Activated CD4-positive, alpha-beta T cell treated with anti-CD3 and anti-CD28 coated beads for 36 hours (primary cell): ENCODE measurements at regions not wholly inside any gene's neighbourhood (a gene's known extent, or its start where the extent isn't known, plus 50 kb on each side); places are given as distances from the start of the nearest gene placed in this dataset.

Source experiments
- ATAC-seq: fragments of 200-7000 bp; cut with Tn5 transposase; one replicate; pipeline ENCODE4 v1.10.0; 2021; ENCODE audit warnings: mild to moderate bottlenecking, moderate library complexity
- CTCF ChIA-PET: fragments of 350-600 bp; sonication (Branson Sonifier 250); formaldehyde crosslinking; loops from one replicate; lab custom pipeline; 2021; ENCODE audit warnings: antibody characterized with exemption; lab: Charles Lee
- POLR2A ChIA-PET: fragments of 350-600 bp; sonication (Branson Sonifier 250); formaldehyde crosslinking; loops from one replicate; lab custom pipeline; 2021; ENCODE audit warnings: antibody characterized with exemption, inconsistent platforms; lab: Charles Lee
- DNase-seq: peaks from one replicate; pipeline ENCODE4 v3.0.0-alpha.2; 2020
- H3K27ac Mint-ChIP-seq: one replicate; pipeline ENCODE4 v1.8.0; 2021; ENCODE audit warnings: mixed read lengths
- H3K27me3 Mint-ChIP-seq: one replicate; pipeline ENCODE4 v1.8.0; 2021; ENCODE audit warnings: mixed read lengths
- H3K36me3 Mint-ChIP-seq: one replicate; pipeline ENCODE4 v1.8.0; 2021; ENCODE audit warnings: low read depth, mixed read lengths
- H3K4me1 Mint-ChIP-seq: one replicate; pipeline ENCODE4 v1.8.0; 2021; ENCODE audit warnings: mixed read lengths
- H3K4me3 Mint-ChIP-seq: one replicate; pipeline ENCODE4 v1.8.0; 2021; ENCODE audit warnings: mild to moderate bottlenecking, moderate library complexity, mixed read lengths
- H3K9me3 Mint-ChIP-seq: one replicate; pipeline ENCODE4 v1.8.0; 2021; ENCODE audit warnings: low read depth, mixed read lengths
- intact Hi-C, 2 experiments: fragments of 100-400 bp; cut with DNase I in 1 of 2; cut with micrococcal nuclease in 1 of 2; formaldehyde crosslinking; loops; one replicate each; pipeline versions ENCODE4 v1.14.2 to v1.15.1; 2022 to 2024; cut with DNase I, micrococcal nuclease

DNA sequence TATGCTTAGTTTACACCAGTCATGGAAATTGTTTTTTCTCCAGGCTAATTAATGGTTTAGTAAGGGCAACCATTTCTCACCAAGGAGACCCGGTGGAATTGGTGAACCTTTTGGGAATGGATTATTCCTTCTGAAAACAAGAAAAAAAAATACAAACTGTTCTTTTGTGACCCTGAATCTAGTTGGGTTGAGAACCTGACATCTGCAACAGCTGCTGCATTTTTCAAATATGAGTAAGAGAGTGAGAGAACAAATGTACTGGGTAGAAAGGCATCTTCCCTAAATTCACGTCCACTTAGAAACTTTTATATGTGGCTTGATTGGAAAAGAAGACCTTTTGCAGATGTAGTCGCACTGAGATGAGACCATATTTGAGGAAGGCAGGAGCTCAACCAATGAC is 553.4 kb upstream of the EPHA7 start:
- CTCF ChIA-PET = no interaction called here
- no peaks in the 10 kb centered on the region for H3K4me1 Mint-ChIP-seq
- no peak overlapping the region for H3K27ac Mint-ChIP-seq
- H3K36me3 Mint-ChIP-seq = no peaks in the 10 kb centered on the region
- H3K9me3 Mint-ChIP-seq = peaks cover 8% of the 10 kb centered on the region
- DNase-seq = no peak
- POLR2A ChIA-PET = no interaction called here
- intact Hi-C loops = no loop called here
- H3K4me3 Mint-ChIP-seq = no peak overlapping the region
- no peak for ATAC-seq
- no peaks in the 10 kb centered on the region for H3K27me3 Mint-ChIP-seq

DNA sequence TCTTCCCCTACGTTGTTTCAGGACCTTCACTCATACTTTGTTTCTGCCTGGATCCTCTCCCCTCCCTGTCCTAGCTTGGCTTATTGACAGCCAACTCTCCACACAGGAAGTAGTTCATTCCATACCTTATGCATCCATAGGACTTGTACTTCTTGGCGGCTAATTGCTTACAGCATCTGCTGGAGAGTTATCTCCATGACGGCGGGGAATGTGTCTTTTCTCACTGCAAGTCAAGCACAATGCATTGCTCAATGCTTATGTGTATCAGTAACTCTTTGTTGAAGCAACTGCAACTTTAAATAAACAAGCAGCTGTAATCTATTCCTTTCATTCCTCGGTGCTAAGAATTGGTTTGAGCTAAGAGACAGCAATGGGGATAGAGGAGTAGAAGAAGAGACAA is 551.3 kb upstream of the EPHA7 start:
- no peak overlapping the region for H3K27ac Mint-ChIP-seq

DNA sequence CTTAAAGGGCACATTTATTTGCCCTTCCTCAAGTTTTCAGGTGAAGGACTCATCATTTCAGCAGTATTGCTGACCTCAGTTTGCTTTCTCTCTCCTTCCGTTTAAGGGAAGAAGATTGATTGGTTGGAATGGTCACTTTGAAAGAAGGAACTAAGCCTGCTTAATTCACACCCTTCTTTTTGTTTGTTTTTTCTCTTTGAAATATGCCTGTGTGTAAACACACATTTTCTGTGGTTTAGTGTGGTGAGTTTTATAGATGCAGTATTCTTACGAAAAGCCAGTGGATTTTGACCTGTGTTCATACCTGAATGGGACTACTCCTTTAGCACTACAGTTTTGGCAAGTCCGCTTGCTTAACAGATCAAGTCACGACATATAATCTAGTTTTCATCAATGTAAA is 548.8 kb upstream of the EPHA7 start:
- CTCF ChIA-PET = no interaction called here
- ATAC-seq (no peak), DNase-seq (no peak)
- intact Hi-C loops = no loop called here
- Mint-ChIP-seq H3K4me1 (no peaks in the 10 kb centered on the region), H3K9me3 (peaks cover 4% of the 10 kb centered on the region), H3K27me3 (no peaks in the 10 kb centered on the region), H3K27ac (no peak overlapping the region), H3K36me3 (no peaks in the 10 kb centered on the region), H3K4me3 (no peak overlapping the region)
- POLR2A ChIA-PET = no interaction called here

More for the DNA sequence above, 551.3 kb upstream of the EPHA7 start:
- ATAC-seq (no peak), DNase-seq (no peak)
- Mint-ChIP-seq H3K27me3 (no peaks in the 10 kb centered on the region), H3K4me3 (no peak overlapping the region), H3K36me3 (no peaks in the 10 kb centered on the region), H3K4me1 (no peaks in the 10 kb centered on the region), H3K9me3 (peaks cover 8% of the 10 kb centered on the region)
- intact Hi-C loops = no loop called here
- CTCF ChIA-PET = no interaction called here
- POLR2A ChIA-PET = no interaction called here

DNA sequence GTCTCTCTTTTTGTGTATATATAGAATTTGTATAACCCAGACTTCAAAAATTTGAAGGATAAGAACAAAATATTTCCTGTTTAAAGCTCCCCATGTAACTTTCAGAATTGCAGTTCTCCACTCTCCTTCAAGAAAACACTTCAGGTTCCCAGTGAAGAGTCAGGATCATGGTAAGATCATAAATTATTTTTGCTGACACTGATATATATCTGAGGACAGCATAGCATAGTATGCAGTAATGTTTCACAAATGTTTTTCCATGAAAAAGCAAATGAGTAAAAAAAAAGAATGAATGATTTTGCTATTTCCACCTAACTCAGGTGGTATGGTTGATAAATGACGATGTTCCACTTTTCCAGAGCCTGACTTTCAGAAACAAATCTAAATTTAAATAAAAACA is 545.6 kb upstream of the EPHA7 start:
- Mint-ChIP-seq H3K4me3 (no peak overlapping the region), H3K9me3 (peaks cover 2% of the 10 kb centered on the region), H3K27me3 (no peaks in the 10 kb centered on the region), H3K27ac (no peak overlapping the region), H3K36me3 (no peaks in the 10 kb centered on the region), H3K4me1 (no peaks in the 10 kb centered on the region)
- ChIA-PET POLR2A (no interaction called here), CTCF (no interaction called here)
- ATAC-seq (no peak), DNase-seq (no peak)
- intact Hi-C loops = no loop called here

DNA sequence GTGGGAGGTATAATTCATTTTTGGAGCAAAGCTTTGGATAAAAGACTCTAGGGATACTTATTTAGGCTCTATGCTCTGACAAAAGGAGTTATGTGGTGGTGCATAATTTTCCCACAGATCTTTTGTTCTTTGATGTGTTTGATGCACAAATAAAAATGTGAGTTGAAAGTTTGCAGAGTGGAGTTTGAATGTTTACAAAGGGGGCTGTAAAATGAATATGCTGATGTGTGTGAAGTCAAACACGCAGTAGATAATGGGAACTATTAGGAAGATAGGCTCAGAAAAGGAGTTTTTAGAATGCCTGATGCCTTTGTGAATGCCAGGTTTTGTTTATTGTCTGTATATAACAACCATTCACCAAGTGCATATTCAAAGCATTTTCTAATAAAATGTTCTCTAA is 545.0 kb upstream of the EPHA7 start:
- ChIA-PET POLR2A (no interaction called here), CTCF (no interaction called here)
- ATAC-seq = no peak
- intact Hi-C loops = no loop called here
- Mint-ChIP-seq H3K27me3 (no peaks in the 10 kb centered on the region), H3K36me3 (no peaks in the 10 kb centered on the region), H3K27ac (no peak overlapping the region), H3K9me3 (peaks cover 2% of the 10 kb centered on the region), H3K4me1 (no peaks in the 10 kb centered on the region), H3K4me3 (no peak overlapping the region)
- DNase-seq = no peak

DNA sequence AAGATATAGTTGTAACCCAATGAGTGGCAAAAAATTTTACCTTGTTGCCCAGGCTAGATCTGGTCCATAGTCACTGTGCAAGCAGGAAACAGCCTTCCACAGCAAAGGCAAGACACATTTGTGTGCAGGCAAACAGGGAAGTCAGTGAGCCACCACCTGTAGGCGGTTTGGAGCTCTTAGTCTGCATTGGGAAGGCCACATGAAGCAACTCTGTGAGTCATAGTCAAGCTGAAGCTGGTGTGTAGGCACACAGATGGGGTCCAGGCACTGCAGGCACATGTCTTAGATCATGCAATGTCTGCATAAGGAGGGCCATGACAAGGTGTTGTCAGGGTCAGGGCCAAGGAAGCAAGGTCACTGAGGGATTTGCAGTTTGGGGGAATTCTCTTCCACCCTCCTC is 543.2 kb upstream of the EPHA7 start:
- POLR2A ChIA-PET = no interaction called here
- no peak for DNase-seq
- H3K27me3 Mint-ChIP-seq = no peaks in the 10 kb centered on the region

DNA sequence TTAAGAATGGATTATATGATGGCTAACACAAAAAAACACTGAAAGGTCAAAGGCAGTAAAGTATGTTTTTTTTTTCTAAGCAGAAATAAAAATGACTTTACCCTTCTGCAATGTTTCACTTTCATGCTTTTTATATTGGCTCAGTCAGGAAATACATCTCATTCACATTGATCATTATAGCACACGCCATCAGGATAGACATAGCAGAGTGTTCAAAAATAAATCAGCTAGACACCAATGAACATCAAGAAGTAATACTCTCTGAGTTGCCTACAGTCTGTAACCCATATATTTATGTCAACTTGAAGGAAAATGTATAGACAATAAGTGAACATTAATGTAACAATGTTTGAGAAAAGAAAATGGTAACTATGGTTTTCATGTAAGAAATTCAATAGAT is 535.2 kb upstream of the EPHA7 start:
- Mint-ChIP-seq H3K36me3 (no peaks in the 10 kb centered on the region), H3K9me3 (peaks cover 2% of the 10 kb centered on the region), H3K4me1 (no peaks in the 10 kb centered on the region), H3K27ac (no peak overlapping the region), H3K27me3 (no peaks in the 10 kb centered on the region), H3K4me3 (no peak overlapping the region)
- ChIA-PET POLR2A (no interaction called here), CTCF (no interaction called here)
- no peak for DNase-seq
- intact Hi-C loops = no loop called here
- ATAC-seq = no peak

More for the DNA sequence above, 543.2 kb upstream of the EPHA7 start:
- intact Hi-C loops = no loop called here
- no peak overlapping the region for H3K27ac Mint-ChIP-seq
- no peaks in the 10 kb centered on the region for H3K9me3 Mint-ChIP-seq
- no peak overlapping the region for H3K4me3 Mint-ChIP-seq
- ATAC-seq = no peak
- CTCF ChIA-PET = no interaction called here
- H3K4me1 Mint-ChIP-seq = no peaks in the 10 kb centered on the region
- no peaks in the 10 kb centered on the region for H3K36me3 Mint-ChIP-seq

DNA sequence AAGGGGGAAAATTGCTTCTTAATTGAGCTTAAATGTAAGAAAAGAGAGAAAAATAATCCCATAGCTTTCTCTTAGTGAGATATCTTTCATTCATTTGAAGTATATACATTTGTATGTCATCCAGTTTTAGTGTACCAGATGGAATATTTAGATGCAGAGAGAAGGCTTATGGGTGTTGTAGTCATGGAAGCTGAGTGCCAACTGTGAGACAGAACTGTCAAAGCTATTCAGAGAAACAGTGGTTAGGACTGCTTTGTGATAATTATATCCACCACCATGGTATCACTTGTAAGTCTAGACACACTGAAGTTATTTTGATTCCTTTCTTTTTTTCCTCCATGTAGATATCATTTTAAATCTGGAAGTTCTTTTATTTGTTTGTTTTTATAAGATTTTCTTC is 524.3 kb upstream of the EPHA7 start:
- Mint-ChIP-seq H3K36me3 (no peaks in the 10 kb centered on the region), H3K4me3 (no peak overlapping the region), H3K27me3 (no peaks in the 10 kb centered on the region), H3K9me3 (peaks cover 4% of the 10 kb centered on the region), H3K27ac (no peak overlapping the region), H3K4me1 (no peaks in the 10 kb centered on the region)
- POLR2A ChIA-PET = no interaction called here
- ATAC-seq (no peak), DNase-seq (no peak)
- CTCF ChIA-PET = no interaction called here
- intact Hi-C loops = no loop called here

DNA sequence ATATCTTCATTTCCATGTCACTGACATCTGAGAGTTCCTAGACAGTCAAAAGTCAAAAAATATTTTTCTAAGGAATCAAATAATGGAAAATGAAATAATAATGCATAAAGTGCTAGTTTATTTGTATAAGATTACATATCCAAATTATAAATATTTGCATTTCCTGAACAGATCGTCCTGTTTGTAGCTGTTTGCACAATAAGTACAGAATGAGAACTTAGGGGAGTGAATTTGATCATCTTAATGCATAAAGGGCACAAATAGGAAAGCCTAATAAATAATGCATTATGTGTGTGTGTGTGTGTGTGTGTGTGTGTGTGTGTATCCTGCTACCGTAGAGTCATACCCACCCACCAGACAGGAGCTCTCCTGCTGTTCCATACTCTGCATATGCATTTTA is 521.0 kb upstream of the EPHA7 start:
- POLR2A ChIA-PET = no interaction called here
- H3K27me3 Mint-ChIP-seq = no peaks in the 10 kb centered on the region
- no peak overlapping the region for H3K27ac Mint-ChIP-seq
- no peaks in the 10 kb centered on the region for H3K36me3 Mint-ChIP-seq
- CTCF ChIA-PET = interaction anchor here (0.6 kb wide), 1 partner anchor 1142 kb away, joined by 4 read pairs; no protein-coding TSS in a partner anchor
- intact Hi-C loops = no loop called here
- ATAC-seq = no peak
- no peak for DNase-seq
- H3K9me3 Mint-ChIP-seq = peaks cover 5% of the 10 kb centered on the region
- no peak overlapping the region for H3K4me3 Mint-ChIP-seq
- no peaks in the 10 kb centered on the region for H3K4me1 Mint-ChIP-seq

DNA sequence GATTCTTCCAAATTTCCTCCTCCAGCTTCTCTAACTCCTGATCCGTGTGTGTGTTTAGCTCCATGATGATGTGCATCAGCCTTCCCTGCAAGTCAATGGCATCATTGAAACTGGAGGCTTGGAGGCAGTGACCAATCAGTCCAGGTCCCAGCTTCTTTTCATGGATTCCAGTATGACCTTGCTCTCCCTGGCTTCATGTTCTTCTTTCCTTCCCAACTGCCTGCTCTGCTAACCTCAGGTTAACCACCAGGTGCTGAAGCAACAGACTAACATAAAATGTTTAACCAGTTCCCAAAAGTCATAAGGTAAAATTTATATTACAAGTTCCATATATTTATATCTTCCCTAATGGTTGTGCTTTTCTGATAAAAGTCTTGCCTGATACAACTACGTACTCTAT is 512.8 kb upstream of the EPHA7 start:
- ATAC-seq (no peak), DNase-seq (no peak)
- no peaks in the 10 kb centered on the region for H3K4me1 Mint-ChIP-seq
- H3K36me3 Mint-ChIP-seq = no peaks in the 10 kb centered on the region
- peaks cover 4% of the 10 kb centered on the region for H3K9me3 Mint-ChIP-seq
- no peak overlapping the region for H3K27ac Mint-ChIP-seq
- intact Hi-C loops = no loop called here
- H3K4me3 Mint-ChIP-seq = no peak overlapping the region
- H3K27me3 Mint-ChIP-seq = no peaks in the 10 kb centered on the region
- ChIA-PET CTCF (no interaction called here), POLR2A (no interaction called here)

DNA sequence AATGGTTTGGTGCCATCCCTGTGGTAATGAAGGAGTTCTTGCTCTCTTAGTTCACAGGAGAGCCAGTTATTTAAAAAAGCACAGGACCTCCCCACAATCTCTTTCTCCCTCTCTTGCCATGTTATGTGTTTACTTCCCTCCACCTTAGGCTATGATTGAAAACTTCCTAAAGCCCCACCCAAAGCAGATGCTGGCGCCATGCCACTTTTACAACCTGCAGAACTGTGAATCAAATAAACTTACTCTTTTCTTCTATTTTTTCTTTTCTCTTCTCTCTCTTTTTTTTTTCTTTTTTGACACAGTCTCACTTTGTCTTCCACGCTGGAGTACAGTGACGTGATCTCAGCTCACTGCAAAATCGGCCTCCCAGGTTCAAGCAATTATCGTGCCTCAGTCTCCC is 508.4 kb upstream of the EPHA7 start:
- no peak overlapping the region for H3K4me3 Mint-ChIP-seq
- no peak for ATAC-seq
- ChIA-PET CTCF (no interaction called here), POLR2A (no interaction called here)
- H3K9me3 Mint-ChIP-seq = peaks cover 6% of the 10 kb centered on the region
- intact Hi-C loops = no loop called here
- H3K36me3 Mint-ChIP-seq = no peaks in the 10 kb centered on the region
- no peaks in the 10 kb centered on the region for H3K4me1 Mint-ChIP-seq
- no peaks in the 10 kb centered on the region for H3K27me3 Mint-ChIP-seq
- DNase-seq = no peak
- H3K27ac Mint-ChIP-seq = no peak overlapping the region

DNA sequence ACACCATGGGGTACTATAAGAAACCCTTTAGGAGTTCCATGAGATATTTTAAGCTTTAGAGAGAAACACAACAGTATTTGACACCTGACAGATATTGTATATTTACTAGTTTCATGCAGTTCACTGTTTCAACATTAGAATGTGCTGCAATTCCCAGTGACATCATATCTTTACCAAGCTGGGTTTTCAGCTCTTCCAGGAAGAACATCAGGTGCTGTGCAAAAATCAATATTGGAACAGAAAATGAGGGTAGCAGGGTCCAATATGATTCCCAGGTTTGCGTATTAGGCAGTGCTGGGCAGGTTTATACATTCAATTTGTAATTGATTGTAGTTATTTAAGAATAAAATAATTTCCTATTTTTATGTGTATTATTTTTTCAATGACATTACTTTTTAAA is 500.0 kb upstream of the EPHA7 start:
- H3K36me3 Mint-ChIP-seq = no peaks in the 10 kb centered on the region
- POLR2A ChIA-PET = no interaction called here
- DNase-seq (no peak), ATAC-seq (no peak)
- CTCF ChIA-PET = no interaction called here
- intact Hi-C loops = no loop called here
- no peaks in the 10 kb centered on the region for H3K27me3 Mint-ChIP-seq
- no peak overlapping the region for H3K4me3 Mint-ChIP-seq
- no peaks in the 10 kb centered on the region for H3K4me1 Mint-ChIP-seq
- peaks cover 2% of the 10 kb centered on the region for H3K9me3 Mint-ChIP-seq
- no peak overlapping the region for H3K27ac Mint-ChIP-seq

DNA sequence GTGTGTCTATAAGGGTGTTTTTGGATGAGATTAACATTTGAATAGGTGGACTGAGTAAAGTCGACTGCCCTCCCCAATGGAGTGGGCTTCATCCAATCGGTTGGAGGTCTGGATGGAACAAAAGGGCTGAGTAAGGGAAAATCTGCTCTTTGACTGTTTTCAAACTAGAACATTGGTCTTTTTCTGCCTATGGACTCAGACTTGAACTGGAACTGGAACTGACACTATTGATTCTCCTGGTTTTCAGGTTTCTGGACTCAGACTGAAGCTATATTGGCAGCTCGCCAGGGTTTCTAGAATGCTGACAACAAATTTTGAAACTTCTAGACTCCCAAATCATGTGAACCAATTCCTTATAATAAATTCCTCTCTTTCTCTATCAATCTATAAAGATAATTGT is 498.9 kb upstream of the EPHA7 start:
- CTCF ChIA-PET = no interaction called here

More for the DNA sequence above, 498.9 kb upstream of the EPHA7 start:
- no peaks in the 10 kb centered on the region for H3K27me3 Mint-ChIP-seq
- H3K4me1 Mint-ChIP-seq = no peaks in the 10 kb centered on the region
- intact Hi-C loops = no loop called here
- H3K27ac Mint-ChIP-seq = no peak overlapping the region
- H3K4me3 Mint-ChIP-seq = no peak overlapping the region
- H3K36me3 Mint-ChIP-seq = no peaks in the 10 kb centered on the region
- peaks cover 2% of the 10 kb centered on the region for H3K9me3 Mint-ChIP-seq
- DNase-seq (no peak), ATAC-seq (no peak)
- POLR2A ChIA-PET = no interaction called here
